Ectodermal cell (in vitro differentiated cells): ENCODE measurements at regions not wholly inside any gene's neighbourhood (a gene's known extent, or its start where the extent isn't known, plus 50 kb on each side); places are given as distances from the start of the nearest gene placed in this dataset.
"Not testable (repeated sequence)": the region's sequence is repeated elsewhere in the genome, so short reads cannot be mapped to it uniquely, and the experiment has no call there.

ENCODE experiments used
- H3K27ac ChIP-seq: 2 replicates; pipeline ENCODE4 v1.7.0; 2013; ENCODE audit warnings: mild to moderate bottlenecking, low read depth, low read length; ENCODE audit not compliant: insufficient read depth, poor library complexity, severe bottlenecking
- H3K27me3 ChIP-seq: 2 replicates; pipeline ENCODE4 v1.7.0; 2013; ENCODE audit warnings: mild to moderate bottlenecking, low read length; ENCODE audit not compliant: insufficient read depth, control insufficient read depth, poor library complexity, severe bottlenecking
- H3K36me3 ChIP-seq: one replicate; pipeline ENCODE4 v1.7.0; 2013; ENCODE audit warnings: low read length; ENCODE audit not compliant: control insufficient read depth, insufficient read depth
- H3K4me1 ChIP-seq: one replicate; pipeline ENCODE4 v1.7.0; 2013; ENCODE audit warnings: low read length; ENCODE audit not compliant: control insufficient read depth, insufficient read depth
- H3K4me3 ChIP-seq: 2 replicates; pipeline ENCODE4 v1.7.0; 2013; ENCODE audit warnings: low read depth, low read length, control low read depth; ENCODE audit not compliant: insufficient read depth
- H3K9me3 ChIP-seq: 2 replicates; pipeline ENCODE4 v1.7.0; 2013; ENCODE audit warnings: mild to moderate bottlenecking, low read length, moderate library complexity; ENCODE audit not compliant: control insufficient read depth
- WGBS, 2 experiments: methylation state at CpG; one replicate each; pipeline ENCODE4 v1.1.7; 2013; ENCODE audit warnings: missing lambda C conversion rate in 2 of 2; 5-methylcytosine and 5-hydroxymethylcytosine counted together

- not testable (repeated sequence) for H3K27me3 ChIP-seq, H3K4me1 ChIP-seq, H3K9me3 ChIP-seq, H3K27ac ChIP-seq, H3K36me3 ChIP-seq, H3K4me3 ChIP-seq
- WGBS, 2 experiments, result 92 to 96% methylated on average over 11 of the region's 11 CpGs
These were observed 778.7 kb upstream of the HS3ST5 start for GRCh38 chr6:115121513-115121912.

GRCh38 chr6:115120391-115120790 lies 777.6 kb upstream of the HS3ST5 start:
- Histone ChIP-seq H3K27me3 (no peaks in the 10 kb centered on the region), H3K36me3 (no peaks in the 10 kb centered on the region), H3K4me1 (no peaks in the 10 kb centered on the region), H3K4me3 (no peak overlapping the region), H3K27ac (no peak overlapping the region), H3K9me3 (no peaks in the 10 kb centered on the region)
- 92 to 100% methylated on average over 1 of the region's 1 CpG for WGBS, 2 experiments

- no peaks in the 10 kb centered on the region for H3K9me3 ChIP-seq
- no peaks in the 10 kb centered on the region for H3K27me3 ChIP-seq
- H3K27ac ChIP-seq, result no peak overlapping the region
- WGBS, 2 experiments, result 79 to 88% methylated on average over 2 of the region's 2 CpGs
- no peak overlapping the region for H3K4me3 ChIP-seq
- H3K36me3 ChIP-seq, result no peaks in the 10 kb centered on the region
- no peaks in the 10 kb centered on the region for H3K4me1 ChIP-seq
These were observed 748.6 kb upstream of the HS3ST5 start for GRCh38 chr6:115091461-115091860.

- H3K9me3 ChIP-seq, result no peaks in the 10 kb centered on the region
- H3K4me1 ChIP-seq, result no peaks in the 10 kb centered on the region
- 83% methylated on average over 1 of the region's 1 CpG; no CpG with 5 or more reads in 1 of the 2 experiments for WGBS, 2 experiments
- no peaks in the 10 kb centered on the region for H3K36me3 ChIP-seq
- no peak overlapping the region for H3K27ac ChIP-seq
- no peak overlapping the region for H3K4me3 ChIP-seq
- no peaks in the 10 kb centered on the region for H3K27me3 ChIP-seq
These were observed 735.7 kb upstream of the HS3ST5 start for GRCh38 chr6:115078555-115078954.

- Histone ChIP-seq H3K27me3 (no peaks in the 10 kb centered on the region), H3K36me3 (no peaks in the 10 kb centered on the region), H3K27ac (no peak overlapping the region), H3K9me3 (no peaks in the 10 kb centered on the region), H3K4me1 (no peaks in the 10 kb centered on the region), H3K4me3 (no peak overlapping the region)
- WGBS, 2 experiments, result 90 to 100% methylated on average over 1 of the region's 1 CpG
These were observed 729.1 kb upstream of the HS3ST5 start for GRCh38 chr6:115071962-115072361.

- no peaks in the 10 kb centered on the region for H3K27me3 ChIP-seq
- WGBS, 2 experiments, result 93 to 95% methylated on average over 6 of the region's 6 CpGs
- no peak overlapping the region for H3K27ac ChIP-seq
- no peaks in the 10 kb centered on the region for H3K36me3 ChIP-seq
- no peaks in the 10 kb centered on the region for H3K4me1 ChIP-seq
- no peaks in the 10 kb centered on the region for H3K9me3 ChIP-seq
- no peak overlapping the region for H3K4me3 ChIP-seq
These were observed 725.0 kb upstream of the HS3ST5 start for GRCh38 chr6:115067690-115068447.

GRCh38 chr6:115064680-115065079 lies 721.9 kb upstream of the HS3ST5 start:
- Histone ChIP-seq H3K4me3 (no peak overlapping the region), H3K4me1 (no peaks in the 10 kb centered on the region), H3K9me3 (no peaks in the 10 kb centered on the region), H3K36me3 (no peaks in the 10 kb centered on the region), H3K27me3 (no peaks in the 10 kb centered on the region), H3K27ac (no peak overlapping the region)
- 100% methylated on average over 1 of the region's 2 CpGs; no CpG with 5 or more reads in 1 of the 2 experiments for WGBS, 2 experiments

GRCh38 chr6:115060581-115060980 lies 717.8 kb upstream of the HS3ST5 start:
- Histone ChIP-seq H3K27me3 (no peaks in the 10 kb centered on the region), H3K4me1 (no peaks in the 10 kb centered on the region), H3K36me3 (no peaks in the 10 kb centered on the region), H3K4me3 (no peak overlapping the region), H3K27ac (no peak overlapping the region), H3K9me3 (no peaks in the 10 kb centered on the region)

GRCh38 chr6:115058414-115059211 lies 715.8 kb upstream of the HS3ST5 start:
- Histone ChIP-seq H3K27ac (no peak overlapping the region), H3K27me3 (no peaks in the 10 kb centered on the region), H3K4me1 (no peaks in the 10 kb centered on the region), H3K36me3 (no peaks in the 10 kb centered on the region), H3K4me3 (no peak overlapping the region), H3K9me3 (no peaks in the 10 kb centered on the region)
- WGBS, 2 experiments, result 89 to 95% methylated on average over 2 of the region's 3 CpGs

GRCh38 chr6:115055579-115055978 lies 712.8 kb upstream of the HS3ST5 start:
- Histone ChIP-seq H3K9me3 (no peaks in the 10 kb centered on the region), H3K4me3 (no peak overlapping the region), H3K36me3 (no peaks in the 10 kb centered on the region), H3K27ac (no peak overlapping the region), H3K27me3 (no peaks in the 10 kb centered on the region), H3K4me1 (no peaks in the 10 kb centered on the region)
